WTC11 (cell line): ENCODE measurements at regions not wholly inside any gene's neighbourhood (a gene's known extent, or its start where the extent isn't known, plus 50 kb on each side); places are given as distances from the start of the nearest gene placed in this dataset.

Source experiments
- ATAC-seq: fragments of 200-7000 bp; cut with Tn5 transposase; 2 replicates; pipeline ENCODE4 v1.10.0; 2021; ENCODE audit warnings: mild to moderate bottlenecking, moderate library complexity
- CTCF ChIA-PET: fragments of 300-600 bp; sonication (Branson Sonifier 250); formaldehyde crosslinking; loops from one replicate; lab custom pipeline; 2021; ENCODE audit warnings: antibody characterized with exemption; lab: Charles Lee
- POLR2A ChIA-PET: fragments of 350-600 bp; sonication (Branson Sonifier 250); formaldehyde crosslinking; loops from one replicate; lab custom pipeline; 2021; ENCODE audit warnings: antibody characterized with exemption; lab: Charles Lee
- DNase-seq: peaks from one replicate; pipeline ENCODE4 v3.0.0; 2021; ENCODE audit warnings: low spot score
- H3K27ac Mint-ChIP-seq: 2 replicates; pipeline ENCODE4 v1.8.0; 2021; ENCODE audit warnings: mixed read lengths
- H3K27me3 Mint-ChIP-seq: 2 replicates; pipeline ENCODE4 v1.8.0; 2021; ENCODE audit warnings: low read depth, mild to moderate bottlenecking, moderate library complexity, mixed read lengths
- H3K36me3 Mint-ChIP-seq: 2 replicates; pipeline ENCODE4 v1.8.0; 2021; ENCODE audit warnings: mixed read lengths
- H3K4me1 Mint-ChIP-seq: 2 replicates; pipeline ENCODE4 v1.8.0; 2022; ENCODE audit warnings: mixed read lengths
- H3K4me3 Mint-ChIP-seq: 2 replicates; pipeline ENCODE4 v1.8.0; 2021; ENCODE audit warnings: mild to moderate bottlenecking, moderate library complexity, mixed read lengths
- H3K9me3 Mint-ChIP-seq: 2 replicates; pipeline ENCODE4 v1.8.0; 2021; ENCODE audit warnings: mixed read lengths
- CREB1 ChIP-seq: sonication (generic); formaldehyde crosslinking; IDR thresholded peaks from 2 replicates; pipeline ENCODE4 v1.8.0; 2023; ENCODE audit warnings: mild to moderate bottlenecking, missing genetic modification reagents
- E2F1 ChIP-seq: sonication (generic); formaldehyde crosslinking; IDR thresholded peaks from 2 replicates; pipeline ENCODE4 v1.8.0; 2022; ENCODE audit warnings: mild to moderate bottlenecking, missing genetic modification reagents
- ESRRA ChIP-seq: sonication (generic); formaldehyde crosslinking; IDR thresholded peaks from 2 replicates; pipeline ENCODE4 v1.8.1; 2022; ENCODE audit warnings: mild to moderate bottlenecking, missing genetic modification reagents, borderline replicate concordance
- ETV6 ChIP-seq: sonication (generic); formaldehyde crosslinking; IDR thresholded peaks from 2 replicates; pipeline ENCODE4 v1.8.1; 2022; ENCODE audit warnings: mild to moderate bottlenecking, missing genetic modification reagents
- FOXJ3 ChIP-seq: sonication (generic); formaldehyde crosslinking; IDR thresholded peaks from 2 replicates; pipeline ENCODE4 v1.9.0; 2021; ENCODE audit warnings: missing genetic modification reagents, mild to moderate bottlenecking, borderline replicate concordance
- FOXP1 ChIP-seq: sonication (generic); formaldehyde crosslinking; IDR thresholded peaks from 2 replicates; pipeline ENCODE4 v1.8.0; 2022; ENCODE audit warnings: missing genetic modification reagents, mild to moderate bottlenecking, moderate library complexity, borderline replicate concordance
- HMGA2 ChIP-seq: fragments of 250-450 bp; sonication (Bioruptor Pico); IDR thresholded peaks from 2 replicates; pipeline ENCODE4 v1.4.0; 2021; ENCODE audit warnings: mild to moderate bottlenecking, moderate library complexity
- MLX ChIP-seq: sonication (generic); formaldehyde crosslinking; IDR thresholded peaks from 2 replicates; pipeline ENCODE4 v1.8.1; 2023; ENCODE audit warnings: mild to moderate bottlenecking, missing genetic modification reagents, moderate library complexity
- NR1H2 ChIP-seq: sonication (generic); formaldehyde crosslinking; IDR thresholded peaks from 2 replicates; pipeline ENCODE4 v1.9.0; 2021; ENCODE audit warnings: mild to moderate bottlenecking, moderate library complexity, missing genetic modification reagents
- OVOL2 ChIP-seq: fragments of 250-450 bp; sonication (Bioruptor Pico); IDR thresholded peaks from 2 replicates; pipeline ENCODE4 v1.9.0; 2021; ENCODE audit warnings: mild to moderate bottlenecking, borderline replicate concordance
- RELA ChIP-seq: sonication (generic); formaldehyde crosslinking; IDR thresholded peaks from 2 replicates; pipeline ENCODE4 v1.8.1; 2022; ENCODE audit warnings: missing genetic modification reagents, mild to moderate bottlenecking, borderline replicate concordance
- SOX15 ChIP-seq: fragments of 250-450 bp; sonication (Bioruptor Pico); IDR thresholded peaks from 2 replicates; pipeline ENCODE4 v1.9.0; 2021; ENCODE audit warnings: mild to moderate bottlenecking
- TCF7 ChIP-seq: sonication (generic); formaldehyde crosslinking; IDR thresholded peaks from 2 replicates; pipeline ENCODE4 v1.8.0; 2022; ENCODE audit warnings: mild to moderate bottlenecking, low read depth, missing genetic modification reagents, moderate library complexity
- TEAD1 ChIP-seq: sonication (generic); formaldehyde crosslinking; IDR thresholded peaks from 2 replicates; pipeline ENCODE4 v1.8.0; 2022; ENCODE audit warnings: mild to moderate bottlenecking, missing genetic modification reagents
- TP53 ChIP-seq: sonication (generic); formaldehyde crosslinking; IDR thresholded peaks from 2 replicates; pipeline ENCODE4 v1.8.1; 2023; ENCODE audit warnings: mild to moderate bottlenecking, missing genetic modification reagents
- USF1 ChIP-seq: sonication (generic); formaldehyde crosslinking; IDR thresholded peaks from 2 replicates; pipeline ENCODE4 v1.8.0; 2022; ENCODE audit warnings: mild to moderate bottlenecking, missing genetic modification reagents
- ZBTB21 ChIP-seq: sonication (generic); formaldehyde crosslinking; IDR thresholded peaks from 2 replicates; pipeline ENCODE4 v1.8.1; 2023; ENCODE audit warnings: mild to moderate bottlenecking, missing genetic modification reagents, borderline replicate concordance
- ZNF121 ChIP-seq: sonication (generic); formaldehyde crosslinking; IDR thresholded peaks from 2 replicates; pipeline ENCODE4 v1.8.0; 2023; ENCODE audit warnings: missing genetic modification reagents
- ZNF532 ChIP-seq: fragments of 250-450 bp; sonication (Bioruptor Pico); IDR thresholded peaks from 2 replicates; pipeline ENCODE4 v1.9.0; 2021; ENCODE audit warnings: mild to moderate bottlenecking, borderline replicate concordance

- H3K9me3 Mint-ChIP-seq: no peaks in the 10 kb centered on the region
- TF ChIP-seq MLX (CRISPR knock-in tag): no peak
- no peak for TF ChIP-seq FOXJ3 (CRISPR knock-in tag)
- no peak for TF ChIP-seq OVOL2 (CRISPR knock-in tag)
- no peak for TF ChIP-seq FOXP1 (CRISPR knock-in tag)
- TF ChIP-seq HMGA2 (CRISPR knock-in tag): no peak
- no peak for TF ChIP-seq SOX15
- TF ChIP-seq ETV6: no peak
- TF ChIP-seq ZNF121: no peak
- no peak for TF ChIP-seq TEAD1 (CRISPR knock-in tag)
- no peak for TF ChIP-seq TCF7 (CRISPR knock-in tag)
- no peak for TF ChIP-seq RELA (CRISPR knock-in tag)
- TF ChIP-seq NR1H2 (CRISPR knock-in tag): no peak
- no peak for TF ChIP-seq ESRRA (CRISPR knock-in tag)
- no peak for TF ChIP-seq TP53 (CRISPR knock-in tag)
- no peak for TF ChIP-seq ZNF532 (CRISPR knock-in tag)
- no peaks in the 10 kb centered on the region for H3K36me3 Mint-ChIP-seq
- ATAC-seq (no peak), DNase-seq (no peak)
- peaks cover 25% of the 10 kb centered on the region for H3K4me1 Mint-ChIP-seq
- POLR2A ChIA-PET: no interaction called here
- H3K27me3 Mint-ChIP-seq: no peaks in the 10 kb centered on the region
- H3K27ac Mint-ChIP-seq: no peak overlapping the region
- no peak overlapping the region for H3K4me3 Mint-ChIP-seq
- CTCF ChIA-PET: no interaction called here
Observed at GRCh38 chrX:38861489-38861888, 60.2 kb downstream of the MID1IP1 start.

- no peaks in the 10 kb centered on the region for H3K36me3 Mint-ChIP-seq
- no peak overlapping the region for H3K4me3 Mint-ChIP-seq
- no peak overlapping the region for H3K27ac Mint-ChIP-seq
- H3K9me3 Mint-ChIP-seq: no peaks in the 10 kb centered on the region
- POLR2A ChIA-PET: no interaction called here
- TF ChIP-seq E2F1 (CRISPR knock-in tag) (no peak), USF1 (CRISPR knock-in tag) (no peak), CREB1 (CRISPR knock-in tag) (no peak)
- CTCF ChIA-PET: no interaction called here
- DNase-seq (no peak), ATAC-seq (no peak)
- H3K4me1 Mint-ChIP-seq: peaks cover 28% of the 10 kb centered on the region
- H3K27me3 Mint-ChIP-seq: no peaks in the 10 kb centered on the region
Observed at GRCh38 chrX:38862100-38862499, 60.8 kb downstream of the MID1IP1 start.

- POLR2A ChIA-PET: no interaction called here
- no peak overlapping the region for H3K27ac Mint-ChIP-seq
Observed at GRCh38 chrX:38864165-38864564, 62.9 kb downstream of the MID1IP1 start.

More at GRCh38 chrX:38864165-38864564, 62.9 kb downstream of the MID1IP1 start:
- H3K4me3 Mint-ChIP-seq: no peak overlapping the region
- TF ChIP-seq ZBTB21 (CRISPR knock-in tag): no peak
- no peaks in the 10 kb centered on the region for H3K36me3 Mint-ChIP-seq
- H3K27me3 Mint-ChIP-seq: no peaks in the 10 kb centered on the region
- ATAC-seq (no peak), DNase-seq (no peak)
- no peaks in the 10 kb centered on the region for H3K9me3 Mint-ChIP-seq
- H3K4me1 Mint-ChIP-seq: peaks cover 35% of the 10 kb centered on the region
- CTCF ChIA-PET: interaction anchor here (0.7 kb wide), 1 partner anchor 16 kb away, joined by 3 read pairs; no protein-coding TSS in a partner anchor
